HCT116 (cell line): ENCODE measurements at regions not wholly inside any gene's neighbourhood (a gene's known extent, or its start where the extent isn't known, plus 50 kb on each side); places are given as distances from the start of the nearest gene placed in this dataset.

Source experiments
- ATAC-seq: fragments of 200-7000 bp; cut with Tn5 transposase; 2 replicates; pipeline ENCODE4 v1.9.1; 2020; ENCODE audit warnings: mild to moderate bottlenecking, moderate library complexity
- BruUV-seq: library from RNA; stranded (reverse); fragments of 400-500 nt; replicated peaks from 2 replicates; lab custom pipeline; 2021; lab: Mats Ljungman, UMichigan
- CTCF ChIA-PET: fragments of 300-600 bp; sonication (Branson Sonifier 250); formaldehyde crosslinking; loops from one replicate; lab custom pipeline; 2021; ENCODE audit warnings: antibody characterized with exemption; lab: Charles Lee
- POLR2A ChIA-PET: fragments of 300-600, 350-600 bp; sonication (Branson Sonifier 250); formaldehyde crosslinking; loops from one replicate; lab custom pipeline; 2021; ENCODE audit warnings: antibody characterized with exemption; lab: Charles Lee
- RAD21 ChIA-PET, 2 experiments: fragments of 300-600 bp; sonication (Branson Sonifier 250); formaldehyde crosslinking; loops; one replicate each; lab custom pipeline; 2023; ENCODE audit warnings: low total read pairs in 2 of 2; ENCODE audit not compliant: uncharacterized antibody in 2 of 2, unreplicated experiment in 2 of 2, low non-redundant PET in 1 of 2; lab: Charles Lee
- DNase-seq: peaks from one replicate; pipeline ENCODE4 v3.0.0-alpha.2; 2010; ENCODE audit warnings: low read depth, low spot score
- H2AFZ ChIP-seq: fragments of 200-600 bp; shearing (Covaris generic), sonication (generic); 2 replicates; pipeline ENCODE4 v1.6.1; 2017; ENCODE audit warnings: low read depth, mixed run types, mixed read lengths, antibody characterized with exemption, low read length; ENCODE audit not compliant: poor library complexity, severe bottlenecking
- H3K27ac ChIP-seq: 2 replicates; pipeline ENCODE4 v1.5.1; 2012; ENCODE audit warnings: low read depth, low read length
- H3K27me3 ChIP-seq: fragments of 200-600 bp; sonication (generic); 2 replicates; pipeline ENCODE4 v1.6.1; 2016; ENCODE audit warnings: mixed run types, low read length, mixed read lengths; ENCODE audit not compliant: insufficient read depth
- H3K36me3 ChIP-seq, 2 experiments: fragments of 200-500 bp in 1 of 2; fragments of 200-600 bp in 1 of 2; sonication (Bioruptor generic) in 1 of 2; sonication (generic) in 1 of 2; 2 replicates each; pipeline versions ENCODE4 v1.5.1 to v1.6.1; 2014 to 2016; ENCODE audit warnings: low read length in 2 of 2, inconsistent platforms in 1 of 2, mixed read lengths in 1 of 2, mixed run types in 1 of 2; ENCODE audit not compliant: insufficient read depth in 2 of 2, control insufficient read depth in 1 of 2
- H3K4me1 ChIP-seq, 2 experiments: fragments of 200-600 bp in 1 of 2; sonication (generic) in 1 of 2; 2 replicates each; pipeline versions ENCODE4 v1.5.1 to v1.6.1; 2012 to 2017; ENCODE audit warnings: low read length in 2 of 2, inconsistent platforms in 1 of 2, mild to moderate bottlenecking in 1 of 2, mixed read lengths in 1 of 2, mixed run types in 1 of 2, moderate library complexity in 1 of 2; ENCODE audit not compliant: insufficient read depth in 2 of 2, control insufficient read depth in 1 of 2
- H3K4me2 ChIP-seq: fragments of 200-600 bp; sonication (generic); 2 replicates; pipeline ENCODE4 v1.6.1; 2017; ENCODE audit warnings: mixed run types, low read length, mixed read lengths
- H3K4me3 ChIP-seq, 2 experiments: fragments of 200-600 bp in 1 of 2; sonication (generic) in 1 of 2; replicated peaks in 1 of 2; 2 replicates each; pipeline ENCODE4 v1.5.1; 2011 to 2016; ENCODE audit warnings: low read length in 2 of 2, control low read depth in 1 of 2, low read depth in 1 of 2, mild to moderate bottlenecking in 1 of 2, mixed read lengths in 1 of 2, mixed run types in 1 of 2
- H3K79me2 ChIP-seq: fragments of 200-600 bp; sonication (generic); 2 replicates; pipeline ENCODE4 v1.6.1; 2017; ENCODE audit warnings: mild to moderate bottlenecking, mixed run types, low read length, moderate library complexity, mixed read lengths; ENCODE audit not compliant: insufficient read depth
- H3K9ac ChIP-seq: fragments of 200-600 bp; sonication (generic); 2 replicates; pipeline ENCODE4 v1.6.1; 2016; ENCODE audit warnings: low read length, mixed read lengths
- H3K9me2 ChIP-seq: fragments of 200-600 bp; sonication (generic), shearing (Covaris generic); 2 replicates; pipeline ENCODE4 v1.6.1; 2017; ENCODE audit warnings: mixed run types, mild to moderate bottlenecking, moderate library complexity; ENCODE audit not compliant: insufficient read depth
- H3K9me3 ChIP-seq, 2 experiments: fragments of 200-500 bp in 1 of 2; fragments of 200-600 bp in 1 of 2; sonication (Bioruptor generic) in 1 of 2; sonication (generic) in 1 of 2; 2 replicates each; pipeline ENCODE4 v1.6.1; 2014 to 2017; ENCODE audit warnings: low read length in 2 of 2, mixed read lengths in 2 of 2, inconsistent platforms in 1 of 2, low read depth in 1 of 2, mild to moderate bottlenecking in 1 of 2, mixed run types in 1 of 2, moderate library complexity in 1 of 2; ENCODE audit not compliant: control insufficient read depth in 1 of 2, insufficient read depth in 1 of 2
- H4K20me1 ChIP-seq: fragments of 200-600 bp; sonication (generic), shearing (Covaris generic); 2 replicates; pipeline ENCODE4 v1.6.1; 2017; ENCODE audit warnings: mixed run types, mild to moderate bottlenecking, moderate library complexity; ENCODE audit not compliant: insufficient read depth
- CEBPB ChIP-seq: IDR thresholded peaks from 2 replicates; pipeline ENCODE4 v1.6.1; 2012; ENCODE audit warnings: low read depth
- CTCF ChIP-seq, 3 experiments: fragments of 200-600 bp in 1 of 3; sonication (generic) in 1 of 3; IDR thresholded peaks in 2 of 3; conservative IDR thresholded peaks in 1 of 3; 2 replicates each; pipeline ENCODE4 v1.5.1; 2012 to 2017; ENCODE audit warnings: low read depth in 2 of 3, low read length in 2 of 3, antibody characterized with exemption in 1 of 3, borderline replicate concordance in 1 of 3, control low read depth in 1 of 3, mild to moderate bottlenecking in 1 of 3, mixed read lengths in 1 of 3, mixed run types in 1 of 3, moderate library complexity in 1 of 3; ENCODE audit not compliant: insufficient read depth in 1 of 3
- ELF1 ChIP-seq: IDR thresholded peaks from 2 replicates; pipeline ENCODE4 v1.6.1; 2012; ENCODE audit warnings: low read depth, borderline replicate concordance
- EZH2phosphoT487 ChIP-seq: fragments of 200-600 bp; IDR thresholded peaks from 2 replicates; pipeline ENCODE4 v1.6.1; 2018; ENCODE audit warnings: antibody characterized with exemption, borderline replicate concordance
- FOSL1 ChIP-seq: IDR thresholded peaks from 2 replicates; pipeline ENCODE4 v1.6.1; 2012; ENCODE audit warnings: low read depth
- JUND ChIP-seq: IDR thresholded peaks from 2 replicates; pipeline ENCODE4 v1.6.1; 2012
- POLR2A ChIP-seq: IDR thresholded peaks from 2 replicates; pipeline ENCODE4 v1.7.0; 2011; ENCODE audit warnings: borderline replicate concordance; ENCODE audit not compliant: insufficient read depth, insufficient read length; ENCODE audit errors: extremely low read depth
- POLR2AphosphoS5 ChIP-seq: IDR thresholded peaks from 2 replicates; pipeline ENCODE4 v1.6.1; 2011; ENCODE audit warnings: mild to moderate bottlenecking, low read depth, low read length, moderate library complexity
- RAD21 ChIP-seq: IDR thresholded peaks from 2 replicates; pipeline ENCODE4 v1.6.1; 2012; ENCODE audit warnings: low read depth, mild to moderate bottlenecking
- REST ChIP-seq: IDR thresholded peaks from 2 replicates; pipeline ENCODE4 v1.6.1; 2012; ENCODE audit warnings: low read depth
- SP1 ChIP-seq: IDR thresholded peaks from 2 replicates; pipeline ENCODE4 v1.6.1; 2012; ENCODE audit warnings: low read depth
- SRF ChIP-seq: IDR thresholded peaks from 2 replicates; pipeline ENCODE4 v1.6.1; 2012; ENCODE audit warnings: low read depth
- YY1 ChIP-seq: IDR thresholded peaks from 2 replicates; pipeline ENCODE4 v1.6.1; 2011; ENCODE audit warnings: low read length, low read depth, moderate library complexity, mild to moderate bottlenecking; ENCODE audit not compliant: insufficient replicate concordance; ENCODE audit errors: extremely low read depth
- intact Hi-C: fragments of 100-400 bp; cut with micrococcal nuclease; formaldehyde crosslinking; loops from 2 replicates; pipeline ENCODE4 v1.10.0; 2022
- TF ChIP-seq, protein P1 (sequence below): IDR thresholded peaks from 2 replicates; pipeline ENCODE4 v1.6.1; 2012

GRCh38 chr1:189834813-189835212, 642.9 kb downstream of the BRINP3 start:
- BruUV-seq: no TSS peak
- Histone ChIP-seq H3K4me3 (no peak overlapping the region), H3K9ac (no peak overlapping the region), H2AFZ (no peak overlapping the region), H3K9me2 (no peaks in the 10 kb centered on the region; the same call in 1 of the 2 replicates), H3K4me1 (no peaks in the 10 kb centered on the region), H3K9me3 (no peaks in the 10 kb centered on the region), H3K79me2 (no peaks in the 10 kb centered on the region), H4K20me1 (no peaks in the 10 kb centered on the region), H3K27ac (no peak overlapping the region), H3K36me3 (no peaks in the 10 kb centered on the region), H3K4me2 (no peak overlapping the region), H3K27me3 (no peaks in the 10 kb centered on the region)
- ChIA-PET CTCF (no interaction called here), POLR2A (no interaction called here), RAD21 (no interaction called here)
- ATAC-seq (no peak), DNase-seq (no peak)
- intact Hi-C loops: no loop called here
- TF ChIP-seq, protein P1, sequence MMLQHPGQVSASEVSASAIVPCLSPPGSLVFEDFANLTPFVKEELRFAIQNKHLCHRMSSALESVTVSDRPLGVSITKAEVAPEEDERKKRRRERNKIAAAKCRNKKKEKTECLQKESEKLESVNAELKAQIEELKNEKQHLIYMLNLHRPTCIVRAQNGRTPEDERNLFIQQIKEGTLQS: no peak
- TF ChIP-seq FOSL1 (no peak), CTCF (IDR thresholded peaks at IDR 0.05 in 2 of 3, conservative IDR thresholded peaks at IDR 0.05 in 1 of 3; ENCODE audit: borderline replicate concordance in 1 of 3, insufficient read depth in 1 of 3, low read depth in 2 of 3, low read length in 2 of 3) (no peak)

DNA sequence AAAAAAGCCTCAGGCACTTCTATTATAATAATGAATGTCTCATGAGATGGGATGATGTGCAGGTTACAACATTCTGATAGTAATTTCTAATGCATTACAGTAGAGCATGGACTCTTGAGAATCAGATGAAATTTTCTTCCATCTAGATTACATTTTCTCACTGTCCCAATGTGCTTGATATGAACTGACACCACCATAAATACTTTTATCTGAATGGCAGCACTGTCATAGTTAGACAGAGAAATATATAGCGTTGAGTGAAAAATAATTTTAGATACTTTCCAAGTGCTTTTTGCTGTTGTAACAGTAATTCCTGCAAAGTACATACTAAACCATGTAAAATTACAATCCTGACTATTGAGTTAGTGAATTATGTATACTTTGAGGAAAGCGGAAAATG, 630.1 kb downstream of the BRINP3 start:
- CTCF ChIA-PET: no interaction called here
- TF ChIP-seq POLR2AphosphoS5: no peak
- no peak for TF ChIP-seq CEBPB
- TF ChIP-seq JUND: no peak
- TF ChIP-seq EZH2phosphoT487: no peak
- no peak for TF ChIP-seq SRF
- TF ChIP-seq POLR2A: no peak
- no peak for TF ChIP-seq REST
- no peak for TF ChIP-seq YY1
- TF ChIP-seq SP1: no peak
- TF ChIP-seq RAD21: no peak
- TF ChIP-seq ELF1: no peak

More for the DNA sequence above, 630.1 kb downstream of the BRINP3 start:
- ChIA-PET RAD21 (no interaction called here), POLR2A (no interaction called here)
- no peaks in the 10 kb centered on the region for H3K4me1 ChIP-seq
- no peaks in the 10 kb centered on the region for H3K9me3 ChIP-seq
- DNase-seq (no peak), ATAC-seq (no peak)
- no peak overlapping the region for H3K4me2 ChIP-seq
- intact Hi-C loops: no loop called here
- H3K9me2 ChIP-seq: no peaks in the 10 kb centered on the region
- H3K9ac ChIP-seq: no peak overlapping the region
- H3K4me3 ChIP-seq: no peak overlapping the region
- H2AFZ ChIP-seq: no peak overlapping the region
- no peaks in the 10 kb centered on the region for H3K36me3 ChIP-seq
- no peaks in the 10 kb centered on the region for H3K79me2 ChIP-seq
- BruUV-seq: no TSS peak
- no peak overlapping the region for H3K27ac ChIP-seq
- H4K20me1 ChIP-seq: no peaks in the 10 kb centered on the region
- H3K27me3 ChIP-seq: no peaks in the 10 kb centered on the region
